Trophoblast cell (in vitro differentiated cells and primary cell): ENCODE measurements at regions not wholly inside any gene's neighbourhood (a gene's known extent, or its start where the extent isn't known, plus 50 kb on each side); places are given as distances from the start of the nearest gene placed in this dataset.

Source experiments
- DNase-seq, 2 donors: peaks; one replicate each; pipeline ENCODE4 v3.0.0-alpha.2; 2016
- H2AFZ ChIP-seq: 2 replicates; pipeline ENCODE4 v1.6.1; 2013; ENCODE audit warnings: low read length, moderate library complexity, mild to moderate bottlenecking; ENCODE audit not compliant: insufficient read depth, poor library complexity
- H2AK5ac ChIP-seq: 2 replicates; pipeline ENCODE4 v1.6.1; 2013; ENCODE audit warnings: mild to moderate bottlenecking, low read length
- H2BK120ac ChIP-seq: 2 replicates; pipeline ENCODE4 v1.6.1; 2013; ENCODE audit warnings: low read length, mild to moderate bottlenecking, moderate library complexity; ENCODE audit not compliant: insufficient read depth, poor library complexity
- H2BK12ac ChIP-seq: 2 replicates; pipeline ENCODE4 v1.6.1; 2013; ENCODE audit warnings: mild to moderate bottlenecking, low read length, moderate library complexity
- H2BK5ac ChIP-seq: 2 replicates; pipeline ENCODE4 v1.6.1; 2013; ENCODE audit warnings: low read length, low read depth, moderate library complexity, mild to moderate bottlenecking; ENCODE audit not compliant: poor library complexity
- H3K14ac ChIP-seq: 2 replicates; pipeline ENCODE4 v1.6.1; 2013; ENCODE audit warnings: mild to moderate bottlenecking, low read length
- H3K18ac ChIP-seq: 2 replicates; pipeline ENCODE4 v1.6.1; 2013; ENCODE audit warnings: mild to moderate bottlenecking, low read length
- H3K23ac ChIP-seq: 2 replicates; pipeline ENCODE4 v1.6.1; 2013; ENCODE audit warnings: low read length
- H3K27ac ChIP-seq: 2 replicates; pipeline ENCODE4 v1.5.1; 2013; ENCODE audit warnings: low read depth, mild to moderate bottlenecking, inconsistent platforms, low read length, moderate library complexity
- H3K27me3 ChIP-seq: 2 replicates; pipeline ENCODE4 v1.6.1; 2013; ENCODE audit warnings: inconsistent platforms, mild to moderate bottlenecking, low read length, moderate library complexity; ENCODE audit not compliant: insufficient read depth
- H3K36me3 ChIP-seq, 2 experiments: 1 replicate in 1 of 2; 2 replicates in 1 of 2; pipeline ENCODE4 v1.6.1; 2013; ENCODE audit warnings: low read length in 2 of 2, mild to moderate bottlenecking in 2 of 2, moderate library complexity in 1 of 2; ENCODE audit not compliant: insufficient read depth in 2 of 2, control insufficient read depth in 1 of 2
- H3K4ac ChIP-seq: 2 replicates; pipeline ENCODE4 v1.6.1; 2013; ENCODE audit warnings: low read depth, mild to moderate bottlenecking, low read length, moderate library complexity
- H3K4me1 ChIP-seq, 2 experiments: 1 replicate in 1 of 2; 2 replicates in 1 of 2; pipeline ENCODE4 v1.6.1; 2013; ENCODE audit warnings: low read length in 2 of 2, mild to moderate bottlenecking in 2 of 2, moderate library complexity in 1 of 2; ENCODE audit not compliant: insufficient read depth in 2 of 2, control insufficient read depth in 1 of 2
- H3K4me2 ChIP-seq: 2 replicates; pipeline ENCODE4 v1.6.1; 2013; ENCODE audit warnings: inconsistent platforms, mild to moderate bottlenecking, low read length, moderate library complexity
- H3K4me3 ChIP-seq: 2 replicates; pipeline ENCODE4 v1.5.1; 2013; ENCODE audit warnings: mild to moderate bottlenecking, low read depth, low read length, inconsistent platforms
- H3K79me1 ChIP-seq: one replicate; pipeline ENCODE4 v1.6.1; 2013; ENCODE audit warnings: low read length
- H3K79me2 ChIP-seq: 2 replicates; pipeline ENCODE4 v1.6.1; 2013; ENCODE audit warnings: low read length, mild to moderate bottlenecking; ENCODE audit not compliant: control insufficient read depth, insufficient read depth, poor library complexity
- H3K9ac ChIP-seq: 2 replicates; pipeline ENCODE4 v1.6.1; 2013; ENCODE audit warnings: mild to moderate bottlenecking, low read length
- H3K9me3 ChIP-seq: 2 replicates; pipeline ENCODE4 v1.6.1; 2013; ENCODE audit warnings: low read depth, mild to moderate bottlenecking, control low read depth, inconsistent platforms, low read length; ENCODE audit not compliant: insufficient read depth
- H4K12ac ChIP-seq: 2 replicates; pipeline ENCODE4 v1.6.1; 2013; ENCODE audit warnings: low read depth, mild to moderate bottlenecking, low read length, moderate library complexity
- H4K8ac ChIP-seq: 2 replicates; pipeline ENCODE4 v1.6.1; 2013; ENCODE audit warnings: low read depth, mild to moderate bottlenecking, low read length, moderate library complexity
- H4K91ac ChIP-seq: one replicate; pipeline ENCODE4 v1.6.1; 2013; ENCODE audit warnings: low read depth, mild to moderate bottlenecking, low read length, moderate library complexity
- WGBS: extraction: QIAGEN DNeasy Blood & Tissue Kit; methylation state at CpG from one replicate; pipeline ENCODE4 v1.1.7; 2013; ENCODE audit warnings: missing lambda C conversion rate; ENCODE audit not compliant: insufficient read length, insufficient coverage; ENCODE audit errors: extremely low coverage; 5-methylcytosine and 5-hydroxymethylcytosine counted together

- Histone ChIP-seq H3K4me1 (no peaks in the 10 kb centered on the region), H3K18ac (no peak overlapping the region), H2BK120ac (no peak overlapping the region), H2BK12ac (no peak overlapping the region), H3K79me2 (no peaks in the 10 kb centered on the region), H4K12ac (no peak overlapping the region), H3K9me3 (no peaks in the 10 kb centered on the region), H2AFZ (no peak overlapping the region), H3K14ac (no peak overlapping the region), H3K4me3 (no peak overlapping the region), H4K8ac (no peak overlapping the region), H3K27ac (no peak overlapping the region), H2BK5ac (no peak overlapping the region), H3K4ac (no peak overlapping the region), H2AK5ac (no peak overlapping the region), H3K23ac (no peak overlapping the region), H3K9ac (no peak overlapping the region), H3K27me3 (no peaks in the 10 kb centered on the region), H3K4me2 (no peak overlapping the region), H4K91ac (no peak overlapping the region), H3K79me1 (no peaks in the 10 kb centered on the region), H3K36me3 (no peaks in the 10 kb centered on the region)
- DNase-seq: peak in 1 of 2 donors; percentile 18
- WGBS: no CpG with 5 or more reads among the region's 4 CpGs
Measured at GRCh38 chr4:124177647-124178425, 534.7 kb downstream of the ANKRD50 start.

GRCh38 chr4:124178449-124179021 is 534.0 kb downstream of the ANKRD50 start:
- Histone ChIP-seq H3K23ac (no peak overlapping the region), H3K4me3 (no peak overlapping the region), H3K79me2 (no peaks in the 10 kb centered on the region), H3K27ac (no peak overlapping the region), H4K91ac (no peak overlapping the region), H2AK5ac (no peak overlapping the region), H2BK120ac (no peak overlapping the region), H3K14ac (no peak overlapping the region), H3K4me1 (no peaks in the 10 kb centered on the region), H3K9ac (no peak overlapping the region), H3K4me2 (no peak overlapping the region), H3K79me1 (no peaks in the 10 kb centered on the region), H3K9me3 (no peaks in the 10 kb centered on the region), H3K4ac (no peak overlapping the region), H2BK12ac (no peak overlapping the region), H3K27me3 (no peaks in the 10 kb centered on the region), H2AFZ (no peak overlapping the region), H4K12ac (no peak overlapping the region), H3K18ac (no peak overlapping the region), H3K36me3 (no peaks in the 10 kb centered on the region), H4K8ac (no peak overlapping the region), H2BK5ac (no peak overlapping the region)
- no CpG with 5 or more reads among the region's 4 CpGs for WGBS
- no peak for DNase-seq

GRCh38 chr4:124179506-124180186 is 532.9 kb downstream of the ANKRD50 start:
- Histone ChIP-seq H3K79me2 (no peaks in the 10 kb centered on the region), H3K4me3 (no peak overlapping the region)

GRCh38 chr4:124181039-124181438 is 531.5 kb downstream of the ANKRD50 start:
- H3K27me3 ChIP-seq: no peaks in the 10 kb centered on the region
- no peak overlapping the region for H2AFZ ChIP-seq
- H3K79me1 ChIP-seq: no peaks in the 10 kb centered on the region
- H2BK12ac ChIP-seq: no peak overlapping the region
- H3K23ac ChIP-seq: no peak overlapping the region
- H3K4ac ChIP-seq: no peak overlapping the region
- H3K18ac ChIP-seq: no peak overlapping the region
- H4K12ac ChIP-seq: no peak overlapping the region
- WGBS: no CpG with 5 or more reads among the region's 2 CpGs
- no peak overlapping the region for H3K14ac ChIP-seq
- H3K27ac ChIP-seq: no peak overlapping the region
- H2BK120ac ChIP-seq: no peak overlapping the region
- no peak for DNase-seq
- H3K9ac ChIP-seq: no peak overlapping the region
- H3K4me3 ChIP-seq: no peak overlapping the region
- no peak overlapping the region for H4K91ac ChIP-seq
- no peaks in the 10 kb centered on the region for H3K79me2 ChIP-seq
- no peak overlapping the region for H2BK5ac ChIP-seq
- no peaks in the 10 kb centered on the region for H3K9me3 ChIP-seq
- H2AK5ac ChIP-seq: no peak overlapping the region
- no peak overlapping the region for H4K8ac ChIP-seq
- H3K4me2 ChIP-seq: no peak overlapping the region
- H3K36me3 ChIP-seq: no peaks in the 10 kb centered on the region
- H3K4me1 ChIP-seq: no peaks in the 10 kb centered on the region

More at GRCh38 chr4:124179506-124180186, 532.9 kb downstream of the ANKRD50 start:
- H3K23ac ChIP-seq: no peak overlapping the region
- no peaks in the 10 kb centered on the region for H3K36me3 ChIP-seq
- no peak overlapping the region for H3K14ac ChIP-seq
- no peak overlapping the region for H2AK5ac ChIP-seq
- no peak overlapping the region for H3K9ac ChIP-seq
- WGBS: no CpG with 5 or more reads among the region's 5 CpGs
- H2BK120ac ChIP-seq: no peak overlapping the region
- H2BK5ac ChIP-seq: no peak overlapping the region
- no peak overlapping the region for H2BK12ac ChIP-seq
- no peaks in the 10 kb centered on the region for H3K9me3 ChIP-seq
- DNase-seq: no peak
- no peak overlapping the region for H3K4me2 ChIP-seq
- no peak overlapping the region for H3K27ac ChIP-seq
- H3K4ac ChIP-seq: no peak overlapping the region
- H3K18ac ChIP-seq: no peak overlapping the region
- no peak overlapping the region for H4K91ac ChIP-seq
- no peaks in the 10 kb centered on the region for H3K4me1 ChIP-seq
- no peaks in the 10 kb centered on the region for H3K27me3 ChIP-seq
- no peak overlapping the region for H2AFZ ChIP-seq
- no peak overlapping the region for H4K8ac ChIP-seq
- H4K12ac ChIP-seq: no peak overlapping the region
- no peaks in the 10 kb centered on the region for H3K79me1 ChIP-seq
